Hematopoietic multipotent progenitor cell (in vitro differentiated cells): ENCODE measurements at regions not wholly inside any gene's neighbourhood (a gene's known extent, or its start where the extent isn't known, plus 50 kb on each side); places are given as distances from the start of the nearest gene placed in this dataset.
"Not testable (repeated sequence)": the region's sequence is repeated elsewhere in the genome, so short reads cannot be mapped to it uniquely, and the experiment has no call there.

ENCODE experiments used
- DNase-seq, 3 donors: peaks; one replicate each; pipeline ENCODE4 v3.0.0-alpha.2; 2011 to 2015; ENCODE audit warnings: low read depth in 2 of 3, low spot score in 2 of 3

- no peak for DNase-seq
These were observed 106.7 kb upstream of the PRKX start for GRCh38 chrX:3820167-3820566.

GRCh38 chrX:3817480-3817879 is 104.0 kb upstream of the PRKX start:
- not testable (repeated sequence) for DNase-seq

GRCh38 chrX:3815896-3816664 is 102.6 kb upstream of the PRKX start:
- DNase-seq: peak in 2 of 3 donors; percentile 22 to 44

GRCh38 chrX:3811331-3812311 is 98.2 kb upstream of the PRKX start:
- DNase-seq: peak in 2 of 3 donors; percentile 39 to 61

GRCh38 chrX:3807906-3808305 is 94.5 kb upstream of the PRKX start:
- DNase-seq: no peak

GRCh38 chrX:3806630-3807029 is 93.2 kb upstream of the PRKX start:
- DNase-seq: no peak

GRCh38 chrX:3803713-3804112 is 90.3 kb upstream of the PRKX start:
- no peak for DNase-seq

GRCh38 chrX:3803305-3803704 is 89.9 kb upstream of the PRKX start:
- no peak for DNase-seq

GRCh38 chrX:3795411-3795810 is 82.0 kb upstream of the PRKX start:
- not testable (repeated sequence) for DNase-seq

GRCh38 chrX:3791449-3791848 is 78.0 kb upstream of the PRKX start:
- DNase-seq: no peak

GRCh38 chrX:3788494-3789233 is 75.2 kb upstream of the PRKX start:
- peak in 2 of 3 donors; percentile 9 to 15 for DNase-seq

- DNase-seq: no peak
These were observed 74.4 kb upstream of the PRKX start for GRCh38 chrX:3787856-3788255.

GRCh38 chrX:3785822-3786221 is 72.4 kb upstream of the PRKX start:
- DNase-seq: peak in 1 of 3 donors; percentile 37

- no peak for DNase-seq
These were observed 67.1 kb upstream of the PRKX start for GRCh38 chrX:3780564-3780963.

- DNase-seq: no peak
These were observed 66.1 kb upstream of the PRKX start for GRCh38 chrX:3779546-3779945.

- no peak for DNase-seq
These were observed 64.0 kb upstream of the PRKX start for GRCh38 chrX:3777416-3777815.

- DNase-seq: no peak
These were observed 58.3 kb upstream of the PRKX start for GRCh38 chrX:3771766-3772165.

- no peak for DNase-seq
These were observed 55.4 kb upstream of the PRKX start for GRCh38 chrX:3768881-3769280.
